ENCODE measurements at regions not wholly inside any gene's neighbourhood (a gene's known extent, or its start where the extent isn't known, plus 50 kb on each side); places are given as distances from the start of the nearest gene placed in this dataset.

GRCh38 chr12:118773956-118774723, 207.2 kb upstream of the SRRM4 start:
- TF ChIP-seq CTCF (IDR thresholded peaks at IDR 0.05) (no peak), POLR2A (IDR thresholded peaks at IDR 0.05) (no peak)

All from uterus (tissue), 2 donors.